Glomerular visceral epithelial cell (primary cell): ENCODE measurements at regions not wholly inside any gene's neighbourhood (a gene's known extent, or its start where the extent isn't known, plus 50 kb on each side); places are given as distances from the start of the nearest gene placed in this dataset.

ENCODE experiments used
- DNase-seq: peaks from one replicate; pipeline ENCODE4 v3.0.0-alpha.2; 2016; ENCODE audit errors: extremely low spot score

GRCh38 chr9:87818308-87818707 lies 64.4 kb upstream of the SPATA31E1 start:
- DNase-seq = no peak

GRCh38 chr9:87824216-87824875 lies 58.3 kb upstream of the SPATA31E1 start:
- no peak for DNase-seq

- no peak for DNase-seq
Measured at GRCh38 chr9:87824886-87825285, 57.8 kb upstream of the SPATA31E1 start.

- no peak for DNase-seq
Measured at GRCh38 chr9:87826331-87826730, 56.3 kb upstream of the SPATA31E1 start.

GRCh38 chr9:87827341-87827740 lies 55.3 kb upstream of the SPATA31E1 start:
- DNase-seq = no peak

GRCh38 chr9:87829756-87830155 lies 52.9 kb upstream of the SPATA31E1 start:
- DNase-seq = no peak

GRCh38 chr9:87830446-87830845 lies 52.2 kb upstream of the SPATA31E1 start:
- DNase-seq = no peak

- DNase-seq = no peak
Measured at GRCh38 chr9:87831159-87831558, 51.5 kb upstream of the SPATA31E1 start.
